ENCODE measurements at regions not wholly inside any gene's neighbourhood (a gene's known extent, or its start where the extent isn't known, plus 50 kb on each side); places are given as distances from the start of the nearest gene placed in this dataset.
"Not testable (repeated sequence)": the region's sequence is repeated elsewhere in the genome, so short reads cannot be mapped to it uniquely, and the experiment has no call there.

DNA sequence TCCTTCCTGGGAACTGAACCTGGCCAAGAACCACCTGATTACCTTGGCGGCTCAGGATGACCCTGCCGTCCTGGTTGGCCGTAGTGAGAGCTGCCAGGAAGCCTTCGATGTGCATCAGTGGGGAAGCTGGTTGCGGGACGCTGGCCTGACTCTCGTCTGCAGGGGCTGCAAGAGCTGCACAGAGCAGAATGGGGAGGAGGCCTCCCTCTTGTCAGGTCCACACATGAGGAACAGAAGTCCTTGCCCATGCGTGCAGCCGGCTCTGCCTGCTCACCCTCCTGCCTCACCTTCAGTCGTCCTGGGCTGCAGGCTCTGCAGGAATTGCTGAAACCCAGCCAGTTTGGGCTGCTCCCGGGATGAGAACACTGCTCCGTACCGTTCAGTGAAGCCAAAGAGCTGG, 182.3 kb downstream of the KLRB1 start:
- H3K4me3 ChIP-seq (ENCODE audit: low read depth, low read length); DNase-seq (ENCODE audit: low read depth): not testable (repeated sequence)

DNA sequence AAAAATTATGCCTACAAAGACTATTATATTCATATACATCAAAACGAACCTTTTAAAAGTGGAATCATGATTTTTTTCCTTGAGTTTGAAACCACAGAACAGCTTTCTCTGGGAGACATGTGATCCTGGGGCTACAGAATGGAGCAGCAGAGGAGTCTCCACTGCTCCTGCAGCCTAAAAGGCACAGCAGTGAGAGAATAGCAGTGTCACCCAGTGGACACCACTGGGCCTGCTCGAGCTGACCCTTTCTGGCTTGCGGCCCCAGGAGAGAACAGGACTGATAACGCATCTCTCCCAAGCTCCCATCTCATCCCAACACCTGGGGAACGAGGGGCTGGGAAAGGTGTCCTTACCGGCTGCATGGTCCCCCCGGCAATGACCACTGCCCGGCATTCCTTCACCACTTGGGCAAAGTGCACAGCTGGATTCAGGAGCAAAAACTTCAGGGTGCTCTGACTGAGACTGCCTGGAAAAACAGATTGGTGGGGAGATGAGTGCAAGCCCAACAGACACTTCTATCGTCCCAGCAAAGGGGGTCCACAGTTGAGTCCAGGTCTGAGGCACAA, 183.5 kb downstream of the KLRB1 start:
- not testable (repeated sequence) for DNase-seq (ENCODE audit: low read depth); H3K4me3 ChIP-seq (ENCODE audit: low read depth, low read length)

DNA sequence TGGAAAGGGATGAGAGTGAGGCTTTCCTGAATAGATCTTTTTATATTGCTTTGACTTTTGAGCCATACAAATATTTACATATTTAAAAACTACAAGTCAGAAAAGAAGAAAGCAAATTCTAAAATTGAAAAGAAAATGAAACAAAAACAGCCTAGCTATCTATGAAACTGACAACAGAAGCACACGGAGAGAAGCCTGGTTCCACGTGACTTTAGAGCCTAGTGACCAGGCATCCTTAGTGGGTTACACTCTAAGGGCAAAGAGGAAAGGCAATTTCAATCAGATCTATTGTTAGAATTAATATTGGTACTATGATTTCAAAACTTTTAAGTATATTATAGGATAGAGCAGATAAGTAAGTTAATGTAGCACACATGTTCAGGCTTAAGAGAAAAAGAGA, 185.0 kb downstream of the KLRB1 start:
- not testable (repeated sequence) for DNase-seq (ENCODE audit: low read depth); H3K4me3 ChIP-seq (ENCODE audit: low read depth, low read length)

DNA sequence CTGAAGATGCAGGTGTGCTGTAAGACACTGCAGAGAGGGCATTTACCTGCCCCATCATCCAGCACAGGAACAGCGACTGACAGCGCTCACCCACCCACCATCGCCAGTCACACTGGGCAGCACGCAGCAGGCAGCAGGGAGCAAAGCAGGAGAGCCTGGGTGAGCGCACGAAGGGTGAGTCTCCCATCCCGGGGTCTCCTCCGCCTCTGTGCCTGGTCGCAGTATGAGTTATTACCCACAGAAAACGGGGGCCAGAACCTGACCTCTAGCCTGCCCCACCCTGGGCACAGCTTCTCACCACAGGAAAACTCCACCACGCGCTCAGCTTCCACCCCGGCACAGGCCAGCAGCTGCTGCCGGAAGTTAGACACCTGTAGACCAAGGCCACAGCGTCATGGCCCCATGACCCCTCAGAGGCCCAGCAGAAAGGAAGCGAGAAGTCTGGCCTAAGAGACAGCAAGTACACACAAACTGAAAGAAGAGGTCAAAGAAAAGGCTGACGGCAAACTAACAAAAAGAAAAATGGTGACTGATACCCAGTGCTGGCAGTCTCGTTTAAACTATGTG, 186.1 kb downstream of the KLRB1 start:
- DNase-seq (ENCODE audit: low read depth), result peak; percentile 59

DNA sequence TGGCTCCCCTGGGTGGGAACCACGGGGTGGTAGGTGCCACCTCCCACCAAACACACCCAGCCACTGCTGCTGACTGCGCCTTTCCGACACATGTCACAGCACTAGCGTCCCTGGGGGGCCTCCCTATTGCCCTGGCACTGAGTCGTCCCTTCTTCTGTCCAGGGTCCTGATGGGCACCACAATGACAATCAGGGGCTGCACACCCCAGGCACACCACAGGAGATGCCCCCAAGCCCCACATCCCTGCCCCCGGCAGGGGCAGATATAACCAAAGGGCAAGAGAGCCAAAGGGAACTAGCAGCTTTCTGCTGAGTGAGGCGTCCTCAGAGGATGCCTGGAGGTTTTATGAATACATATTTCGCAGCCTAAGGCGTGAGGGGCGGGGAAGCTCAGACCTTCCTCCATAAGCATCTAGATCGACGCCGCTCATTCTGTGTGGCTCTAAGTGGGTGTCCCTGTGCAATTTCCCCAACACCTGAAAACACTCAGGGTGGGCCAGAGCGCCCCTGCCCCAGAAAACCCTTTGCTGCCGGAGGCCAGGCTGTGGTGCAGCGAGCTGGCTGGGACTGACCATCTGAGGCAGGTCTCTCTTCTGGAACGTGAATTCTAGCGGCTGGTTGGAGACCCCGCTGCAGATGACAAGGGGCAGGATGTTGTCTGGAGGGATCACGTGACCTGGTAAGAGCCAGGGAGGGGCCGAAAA, 186.7 kb downstream of the KLRB1 start:
- DNase-seq (ENCODE audit: low read depth); H3K4me3 ChIP-seq (ENCODE audit: low read depth, low read length): not testable (repeated sequence)

More for the DNA sequence above, 186.1 kb downstream of the KLRB1 start:
- H3K4me3 ChIP-seq (ENCODE audit: low read depth, low read length), result not testable (repeated sequence)

DNA sequence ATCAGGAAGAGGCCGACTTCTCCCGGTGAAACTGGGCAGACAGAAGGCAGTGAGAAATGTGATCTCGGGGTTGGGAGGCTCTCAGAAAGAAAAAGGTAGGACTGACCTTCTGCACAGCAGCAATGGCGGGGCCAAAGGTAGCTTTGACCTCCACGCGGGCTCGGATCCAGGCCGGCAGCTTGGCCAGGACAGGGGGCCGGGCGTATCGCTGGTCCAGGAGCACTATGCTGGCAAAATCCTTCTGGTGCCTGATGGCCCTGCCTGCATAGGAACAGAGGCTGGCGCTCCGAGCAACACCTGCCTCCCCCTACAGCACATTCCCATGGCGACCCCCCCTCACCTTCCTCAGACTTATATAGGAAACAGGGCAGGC, 189.1 kb downstream of the KLRB1 start:
- DNase-seq (ENCODE audit: low read depth); H3K4me3 ChIP-seq (ENCODE audit: low read depth, low read length): not testable (repeated sequence)

DNA sequence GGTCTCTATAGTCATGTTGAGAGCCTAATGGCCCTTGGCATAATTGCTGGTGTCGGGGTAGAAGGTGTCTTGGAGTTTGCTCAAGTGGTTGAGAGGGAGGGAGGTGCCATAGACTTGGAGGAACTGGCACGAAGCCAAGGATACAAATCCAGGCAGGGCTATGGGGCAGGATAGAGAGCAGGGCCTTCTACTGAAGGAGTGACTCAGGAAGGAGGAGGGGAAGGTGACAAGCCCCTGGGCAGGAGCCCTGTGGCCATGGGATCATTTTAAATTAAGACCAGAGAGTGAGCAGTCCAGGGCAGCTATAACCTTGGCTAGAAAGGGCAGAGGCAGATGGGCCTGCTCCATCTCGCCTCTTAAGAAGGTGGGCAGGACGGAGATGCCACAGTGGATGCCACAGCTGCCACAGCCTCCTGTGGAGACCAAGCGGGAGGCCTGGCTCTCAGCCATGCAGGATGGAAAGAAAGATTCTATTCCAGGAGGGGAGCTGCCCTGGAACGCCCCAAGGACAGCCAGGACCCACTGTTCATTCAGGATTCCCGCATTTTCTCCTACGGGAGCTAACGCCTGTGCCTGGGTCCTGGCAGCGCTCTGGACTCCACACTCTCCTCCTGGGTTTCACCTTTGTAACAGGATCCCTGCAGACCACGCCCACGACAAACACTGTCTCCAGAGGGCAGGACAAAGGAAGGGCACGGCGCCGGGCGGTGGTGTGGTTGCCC, 189.6 kb downstream of the KLRB1 start:
- not testable (repeated sequence) for DNase-seq (ENCODE audit: low read depth); H3K4me3 ChIP-seq (ENCODE audit: low read depth, low read length)

DNA sequence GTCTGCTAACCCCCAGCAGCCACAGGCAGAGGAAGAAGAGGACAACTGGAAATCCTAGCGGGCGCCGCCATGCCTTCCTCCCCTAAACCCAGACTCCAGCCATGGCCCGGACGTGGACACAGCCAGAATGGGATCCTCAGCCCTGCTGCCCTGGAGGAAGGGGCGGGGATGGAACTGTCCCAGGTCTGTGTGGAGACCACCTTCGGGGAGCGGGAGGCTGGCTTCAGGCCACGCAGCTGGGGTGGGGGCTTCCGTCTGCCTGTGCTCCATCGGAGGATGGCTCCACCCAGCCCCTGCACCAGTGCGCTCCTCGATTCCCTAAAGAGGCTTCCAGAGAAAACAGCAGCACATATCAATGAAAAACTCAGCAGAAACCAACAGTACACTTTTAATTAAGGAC, 190.4 kb downstream of the KLRB1 start:
- not testable (repeated sequence) for DNase-seq (ENCODE audit: low read depth); H3K4me3 ChIP-seq (ENCODE audit: low read depth, low read length)

DNA sequence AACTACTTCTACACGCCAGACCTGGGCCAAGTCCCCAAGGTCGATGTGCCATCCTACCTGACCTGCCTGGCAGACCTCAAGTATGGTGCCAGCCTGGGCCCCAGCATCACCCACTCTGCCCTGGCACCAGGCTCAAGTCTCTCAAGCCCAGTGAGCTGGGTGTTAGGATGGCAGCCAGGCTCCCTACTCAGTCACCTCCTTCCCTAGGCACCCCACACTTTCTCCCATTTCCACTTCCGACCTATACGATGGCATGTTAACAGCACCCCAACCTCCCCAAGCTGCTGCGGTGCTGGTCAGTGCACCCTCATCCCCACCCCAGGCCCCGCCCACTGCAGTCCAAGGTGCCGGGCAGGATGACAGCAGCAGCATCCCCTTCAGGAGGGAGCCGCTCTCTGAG, 191.4 kb downstream of the KLRB1 start:
- not testable (repeated sequence) for DNase-seq (ENCODE audit: low read depth); H3K4me3 ChIP-seq (ENCODE audit: low read depth, low read length)

DNA sequence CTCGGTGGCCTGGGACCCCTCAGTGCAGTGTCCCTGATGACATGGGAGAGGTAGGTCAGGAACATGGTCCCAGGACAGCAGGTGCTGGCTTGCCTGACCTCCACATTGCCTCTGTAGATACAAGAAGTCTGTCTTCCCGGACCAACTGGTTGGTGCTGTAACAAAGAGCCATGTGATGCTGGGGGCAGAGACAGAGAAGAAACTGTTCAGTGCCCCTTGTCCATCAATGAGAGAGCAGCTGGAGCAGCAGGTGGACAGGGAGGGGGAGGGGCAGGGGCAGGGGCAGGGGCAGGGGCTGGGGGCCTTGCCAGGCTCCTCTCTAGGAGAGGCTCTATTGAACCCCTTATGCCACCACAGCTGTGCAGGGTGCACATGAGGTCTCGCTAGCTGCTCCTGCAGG, 191.8 kb downstream of the KLRB1 start:
- not testable (repeated sequence) for H3K4me3 ChIP-seq (ENCODE audit: low read depth, low read length); DNase-seq (ENCODE audit: low read depth)

DNA sequence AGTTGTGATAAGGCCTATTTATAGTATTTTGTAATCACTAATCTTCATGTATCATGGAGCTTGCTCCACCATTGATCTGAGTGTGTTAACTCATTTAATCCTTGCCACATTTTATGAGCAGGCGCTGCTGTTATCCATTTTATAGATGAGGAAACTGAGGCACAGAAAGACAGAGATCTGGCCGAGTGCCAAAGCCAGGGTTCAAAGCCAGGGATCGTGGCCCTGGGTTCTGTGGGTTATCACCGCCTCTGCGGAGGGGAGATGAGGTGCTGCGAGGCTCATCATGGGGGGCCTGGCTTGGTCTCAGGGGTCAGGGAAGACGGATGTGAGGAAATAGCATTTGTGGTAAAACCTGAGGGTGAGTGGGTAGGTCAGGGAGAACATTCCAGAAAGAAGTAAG, 193.9 kb downstream of the KLRB1 start:
- not testable (repeated sequence) for DNase-seq (ENCODE audit: low read depth); H3K4me3 ChIP-seq (ENCODE audit: low read depth, low read length)

DNA sequence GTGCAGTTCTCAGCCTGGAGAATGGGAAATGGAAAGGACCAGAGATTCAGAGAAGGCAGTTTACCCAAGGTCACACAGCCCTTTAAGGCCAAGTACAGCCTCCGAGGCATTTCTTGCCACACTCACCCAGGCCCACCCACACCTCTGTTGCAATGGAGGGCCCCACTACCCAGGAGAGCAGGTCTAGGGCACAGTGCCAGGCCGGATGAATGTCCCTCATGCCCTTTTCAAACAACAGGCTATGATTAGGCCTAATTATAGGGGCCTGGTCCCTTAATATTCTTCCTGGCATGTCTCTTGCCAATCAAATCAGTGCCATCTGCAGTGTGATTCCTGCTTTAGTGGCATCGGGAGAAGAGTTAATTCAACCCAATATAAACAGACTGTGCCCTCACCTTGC, 195.3 kb downstream of the KLRB1 start:
- H3K4me3 ChIP-seq (ENCODE audit: low read depth, low read length); DNase-seq (ENCODE audit: low read depth): not testable (repeated sequence)

DNA sequence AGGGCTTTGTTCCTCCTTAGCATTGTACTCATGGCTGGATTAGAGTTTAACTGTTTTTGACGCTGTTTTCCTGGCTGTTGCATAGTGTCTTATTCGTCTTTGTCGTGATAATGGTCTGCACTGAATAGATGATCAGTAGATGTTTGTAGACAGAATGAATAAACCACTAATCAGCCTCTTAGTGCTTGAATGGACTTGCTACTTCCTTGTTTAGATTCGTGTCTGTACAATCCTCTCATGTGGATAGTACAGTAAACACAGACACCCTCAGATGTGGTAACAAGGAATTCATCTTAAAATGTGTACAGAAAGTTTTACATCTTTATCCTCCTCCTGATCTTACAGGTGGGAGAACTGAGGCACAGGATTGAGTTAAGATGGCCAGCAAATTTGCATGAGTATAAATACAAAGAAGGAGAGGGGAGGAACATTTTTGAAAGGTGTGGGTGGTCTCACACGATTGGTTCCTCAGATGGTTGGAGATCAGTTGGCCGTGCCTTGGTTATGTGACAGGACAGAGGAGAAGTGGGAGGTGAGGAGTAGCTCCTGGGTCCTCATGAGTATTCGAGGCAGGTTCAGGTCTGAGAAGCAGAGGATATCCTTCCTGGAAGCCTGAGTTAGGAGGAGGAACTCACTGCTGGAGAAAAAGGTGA, 196.0 kb downstream of the KLRB1 start:
- DNase-seq (ENCODE audit: low read depth); H3K4me3 ChIP-seq (ENCODE audit: low read depth, low read length): not testable (repeated sequence)

DNA sequence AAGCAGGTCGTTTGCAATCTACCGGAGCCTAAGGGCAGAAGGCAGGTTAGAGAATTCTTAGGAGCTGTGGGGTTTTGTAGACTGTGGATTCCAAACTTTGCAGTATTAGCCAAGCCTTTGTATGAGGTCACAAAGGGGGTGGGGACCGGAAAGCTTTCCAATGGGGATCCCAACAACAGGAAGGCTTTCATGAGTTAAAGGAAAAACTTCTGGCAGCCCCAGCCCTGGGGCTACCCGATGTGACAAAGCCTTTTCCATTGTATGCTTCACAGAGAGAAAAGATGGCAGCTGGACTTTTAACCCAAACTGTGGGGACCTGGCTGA, 199.2 kb upstream of the PZP start:
- not testable (repeated sequence) for DNase-seq (ENCODE audit: low read depth); H3K4me3 ChIP-seq (ENCODE audit: low read depth, low read length)

Data from GM12865 (cell line).